Nephron progenitor cell (in vitro differentiated cells): ENCODE measurements at regions not wholly inside any gene's neighbourhood (a gene's known extent, or its start where the extent isn't known, plus 50 kb on each side); places are given as distances from the start of the nearest gene placed in this dataset.

Source experiments
- DNase-seq: peaks from one replicate; pipeline ENCODE4 v3.0.0; 2021
- H3K27ac Mint-ChIP-seq: 2 replicates; pipeline ENCODE4 v1.8.0; 2021; ENCODE audit warnings: mild to moderate bottlenecking, moderate library complexity, mixed read lengths
- H3K27me3 Mint-ChIP-seq: 2 replicates; pipeline ENCODE4 v1.8.0; 2021; ENCODE audit warnings: mild to moderate bottlenecking, low read depth, mixed read lengths; ENCODE audit not compliant: poor library complexity
- H3K36me3 Mint-ChIP-seq: 2 replicates; pipeline ENCODE4 v1.8.0; 2021; ENCODE audit warnings: low read depth, mixed read lengths
- H3K4me1 Mint-ChIP-seq: 2 replicates; pipeline ENCODE4 v1.8.0; 2021; ENCODE audit warnings: mixed read lengths
- H3K4me3 Mint-ChIP-seq: 2 replicates; pipeline ENCODE4 v1.8.0; 2021; ENCODE audit warnings: mild to moderate bottlenecking, moderate library complexity, mixed read lengths
- H3K9me3 Mint-ChIP-seq: 2 replicates; pipeline ENCODE4 v1.8.0; 2021; ENCODE audit warnings: mild to moderate bottlenecking, moderate library complexity, mixed read lengths
- TF ChIP-seq, protein P1 (sequence below): fragments of 200-600 bp; sonication (generic); IDR thresholded peaks from 2 replicates; pipeline ENCODE4 v1.5.0; 2021; ENCODE audit warnings: antibody characterized with exemption

GRCh38 chr10:107553470-107553869 is 389.0 kb upstream of the SORCS1 start:
- Mint-ChIP-seq H3K4me3 (no peak overlapping the region), H3K27me3 (peaks cover under 1% of the 10 kb centered on the region), H3K36me3 (no peaks in the 10 kb centered on the region), H3K9me3 (peaks cover 19% of the 10 kb centered on the region), H3K4me1 (no peaks in the 10 kb centered on the region), H3K27ac (no peak overlapping the region)
- TF ChIP-seq, protein P1, sequence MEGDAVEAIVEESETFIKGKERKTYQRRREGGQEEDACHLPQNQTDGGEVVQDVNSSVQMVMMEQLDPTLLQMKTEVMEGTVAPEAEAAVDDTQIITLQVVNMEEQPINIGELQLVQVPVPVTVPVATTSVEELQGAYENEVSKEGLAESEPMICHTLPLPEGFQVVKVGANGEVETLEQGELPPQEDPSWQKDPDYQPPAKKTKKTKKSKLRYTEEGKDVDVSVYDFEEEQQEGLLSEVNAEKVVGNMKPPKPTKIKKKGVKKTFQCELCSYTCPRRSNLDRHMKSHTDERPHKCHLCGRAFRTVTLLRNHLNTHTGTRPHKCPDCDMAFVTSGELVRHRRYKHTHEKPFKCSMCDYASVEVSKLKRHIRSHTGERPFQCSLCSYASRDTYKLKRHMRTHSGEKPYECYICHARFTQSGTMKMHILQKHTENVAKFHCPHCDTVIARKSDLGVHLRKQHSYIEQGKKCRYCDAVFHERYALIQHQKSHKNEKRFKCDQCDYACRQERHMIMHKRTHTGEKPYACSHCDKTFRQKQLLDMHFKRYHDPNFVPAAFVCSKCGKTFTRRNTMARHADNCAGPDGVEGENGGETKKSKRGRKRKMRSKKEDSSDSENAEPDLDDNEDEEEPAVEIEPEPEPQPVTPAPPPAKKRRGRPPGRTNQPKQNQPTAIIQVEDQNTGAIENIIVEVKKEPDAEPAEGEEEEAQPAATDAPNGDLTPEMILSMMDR, result no peak
- DNase-seq, result no peak

DNA sequence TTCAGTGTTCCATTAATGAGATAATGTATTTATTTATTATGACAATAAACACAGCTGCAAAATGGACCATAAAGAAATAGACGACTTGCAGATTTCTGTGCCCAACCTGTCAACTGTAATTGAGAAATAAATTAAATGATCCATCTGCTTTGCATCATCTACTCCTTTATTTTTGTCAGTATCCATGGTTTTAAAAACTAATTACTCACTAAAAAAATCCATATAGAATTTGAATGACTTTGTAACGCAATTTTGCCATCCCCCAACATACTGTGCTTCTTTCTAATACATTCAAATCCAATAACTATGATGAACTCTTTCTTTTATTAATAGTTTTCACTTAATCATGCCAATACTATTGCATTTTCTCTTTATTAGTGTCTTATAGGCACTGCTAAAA is 388.5 kb upstream of the SORCS1 start:
- H3K27ac Mint-ChIP-seq, result no peak overlapping the region
- TF ChIP-seq, protein P1, result no peak
- no peaks in the 10 kb centered on the region for H3K4me1 Mint-ChIP-seq
- H3K36me3 Mint-ChIP-seq, result no peaks in the 10 kb centered on the region
- H3K27me3 Mint-ChIP-seq, result peaks cover 4% of the 10 kb centered on the region
- H3K9me3 Mint-ChIP-seq, result peaks cover 19% of the 10 kb centered on the region
- no peak for DNase-seq
- H3K4me3 Mint-ChIP-seq, result no peak overlapping the region

DNA sequence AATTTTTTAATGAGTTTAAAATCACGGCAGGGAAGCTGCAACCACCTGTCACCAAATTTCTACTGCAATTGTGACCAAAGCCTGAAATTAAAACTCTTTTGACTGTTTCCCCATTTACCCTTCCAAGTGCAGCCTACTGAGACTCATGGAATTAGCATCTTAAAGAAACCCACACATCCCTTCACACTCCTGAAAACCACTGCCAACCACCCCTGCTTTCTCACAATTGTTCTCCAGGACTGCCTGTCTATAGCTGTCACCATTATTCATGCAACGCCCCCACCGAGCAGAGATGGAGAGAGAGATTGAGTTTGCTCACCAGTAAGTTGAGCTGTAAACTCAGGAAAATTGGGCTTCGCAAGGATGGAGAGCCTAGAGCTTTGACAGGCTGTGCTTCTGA is 383.8 kb upstream of the SORCS1 start:
- Mint-ChIP-seq H3K4me3 (no peak overlapping the region), H3K9me3 (peaks cover 19% of the 10 kb centered on the region), H3K27me3 (peaks cover 4% of the 10 kb centered on the region), H3K36me3 (no peaks in the 10 kb centered on the region), H3K27ac (peak overlapping the region; percentile 34), H3K4me1 (peaks cover 8% of the 10 kb centered on the region)
- DNase-seq, result no peak
- TF ChIP-seq, protein P1, result no peak

GRCh38 chr10:107546986-107547385 is 382.5 kb upstream of the SORCS1 start:
- no peak for DNase-seq
- peaks cover 8% of the 10 kb centered on the region for H3K4me1 Mint-ChIP-seq
- TF ChIP-seq, protein P1, result no peak

DNA sequence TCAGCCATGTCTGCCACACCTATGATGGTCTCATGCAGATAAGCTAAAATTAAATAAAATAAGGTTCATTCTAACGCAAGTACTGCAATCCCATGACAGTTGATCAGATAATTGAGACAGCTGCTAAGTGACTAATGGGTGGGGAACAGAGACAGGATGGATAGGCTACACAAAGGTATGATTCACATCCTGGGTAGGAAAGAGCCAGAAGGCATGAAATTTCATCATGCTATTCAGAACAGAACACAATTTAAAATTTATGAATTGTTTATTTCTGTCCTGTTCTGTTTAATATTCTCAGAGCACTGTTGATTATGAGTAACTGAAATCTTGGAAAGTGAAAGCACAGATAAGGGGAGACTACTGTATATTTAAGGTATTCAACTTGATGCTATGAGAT is 381.8 kb upstream of the SORCS1 start:
- Mint-ChIP-seq H3K27ac (no peak overlapping the region), H3K36me3 (no peaks in the 10 kb centered on the region)

More at GRCh38 chr10:107546986-107547385, 382.5 kb upstream of the SORCS1 start:
- Mint-ChIP-seq H3K4me3 (no peak overlapping the region), H3K27ac (no peak overlapping the region), H3K36me3 (no peaks in the 10 kb centered on the region), H3K27me3 (peaks cover 4% of the 10 kb centered on the region), H3K9me3 (peaks cover 19% of the 10 kb centered on the region)

DNA sequence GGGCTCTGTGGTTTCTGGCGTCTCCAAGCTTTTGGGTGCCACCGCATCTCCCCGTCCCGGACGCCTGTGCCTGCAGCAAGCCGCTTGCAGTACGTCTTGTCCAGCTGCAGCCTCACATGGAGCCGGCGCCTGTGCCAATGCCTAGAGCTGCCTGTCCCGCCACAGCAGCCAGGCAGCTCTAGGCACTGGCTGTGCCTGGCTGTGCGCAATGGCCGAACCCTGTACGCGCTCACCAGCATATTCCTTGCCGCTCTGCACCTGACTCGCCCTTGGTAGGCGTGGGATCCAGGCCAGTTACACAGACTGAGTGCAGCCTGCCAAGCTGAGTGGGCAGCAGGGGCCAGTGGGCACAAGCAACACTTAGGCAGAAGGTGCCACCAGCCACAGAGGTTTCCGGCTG is 381.2 kb upstream of the SORCS1 start:
- H3K9me3 Mint-ChIP-seq, result peaks cover 17% of the 10 kb centered on the region
- no peak for DNase-seq
- TF ChIP-seq, protein P1, result no peak
- peaks cover 4% of the 10 kb centered on the region for H3K27me3 Mint-ChIP-seq
- H3K36me3 Mint-ChIP-seq, result no peaks in the 10 kb centered on the region
- peaks cover 8% of the 10 kb centered on the region for H3K4me1 Mint-ChIP-seq
- no peak overlapping the region for H3K27ac Mint-ChIP-seq
- no peak overlapping the region for H3K4me3 Mint-ChIP-seq

More for the DNA sequence above, 381.8 kb upstream of the SORCS1 start:
- Mint-ChIP-seq H3K4me1 (peaks cover 8% of the 10 kb centered on the region), H3K4me3 (no peak overlapping the region), H3K27me3 (peaks cover 4% of the 10 kb centered on the region), H3K9me3 (peaks cover 19% of the 10 kb centered on the region)
- DNase-seq, result no peak
- TF ChIP-seq, protein P1, result no peak
